Mesenchymal stem cell (in vitro differentiated cells and primary cell): ENCODE measurements at regions not wholly inside any gene's neighbourhood (a gene's known extent, or its start where the extent isn't known, plus 50 kb on each side); places are given as distances from the start of the nearest gene placed in this dataset.
A peak's percentile ranks its signal among the peaks of the same experiment; 100 is the strongest.

ENCODE experiments used
- DNase-seq: peaks from one replicate; pipeline ENCODE4 v3.0.0-alpha.2; 2013
- H2AFZ ChIP-seq: one replicate; pipeline ENCODE4 v1.6.1; 2013; ENCODE audit warnings: low read depth, mild to moderate bottlenecking, control low read depth, inconsistent platforms, low read length, moderate library complexity
- H2AK5ac ChIP-seq: 2 replicates; pipeline ENCODE4 v1.6.1; 2013; ENCODE audit warnings: low read length, moderate library complexity, mild to moderate bottlenecking, inconsistent platforms; ENCODE audit not compliant: severe bottlenecking
- H2BK120ac ChIP-seq: one replicate; pipeline ENCODE4 v1.6.1; 2013; ENCODE audit warnings: low read depth, mild to moderate bottlenecking, inconsistent platforms, low read length, moderate library complexity
- H2BK12ac ChIP-seq, 2 experiments: one replicate each; pipeline ENCODE4 v1.6.1; 2013; ENCODE audit warnings: inconsistent platforms in 2 of 2, low read length in 2 of 2, mild to moderate bottlenecking in 2 of 2, moderate library complexity in 2 of 2, control low read depth in 1 of 2
- H2BK15ac ChIP-seq: one replicate; pipeline ENCODE4 v1.6.1; 2013; ENCODE audit warnings: mild to moderate bottlenecking, low read depth, inconsistent platforms; ENCODE audit not compliant: poor library complexity, severe bottlenecking
- H2BK5ac ChIP-seq: 2 replicates; pipeline ENCODE4 v1.6.1; 2013; ENCODE audit warnings: low read depth, mild to moderate bottlenecking, low read length, control low read depth, inconsistent platforms; ENCODE audit not compliant: poor library complexity, severe bottlenecking
- H3K14ac ChIP-seq, 2 experiments: one replicate each; pipeline ENCODE4 v1.6.1; 2013; ENCODE audit warnings: inconsistent platforms in 2 of 2, low read length in 2 of 2, control low read depth in 1 of 2, mild to moderate bottlenecking in 1 of 2, moderate library complexity in 1 of 2
- H3K18ac ChIP-seq, 2 experiments: one replicate each; pipeline ENCODE4 v1.6.1; 2013; ENCODE audit warnings: inconsistent platforms in 2 of 2, low read length in 2 of 2, control low read depth in 1 of 2, low read depth in 1 of 2, mild to moderate bottlenecking in 1 of 2
- H3K23ac ChIP-seq, 2 experiments: one replicate each; pipeline ENCODE4 v1.6.1; 2013; ENCODE audit warnings: inconsistent platforms in 2 of 2, low read length in 2 of 2, mild to moderate bottlenecking in 2 of 2, moderate library complexity in 2 of 2, control low read depth in 1 of 2
- H3K27ac ChIP-seq: 2 replicates; pipeline ENCODE4 v1.5.1; 2013; ENCODE audit warnings: mild to moderate bottlenecking, moderate library complexity, low read length, control low read depth, inconsistent platforms; ENCODE audit not compliant: poor library complexity, severe bottlenecking
- H3K27me3 ChIP-seq, 2 experiments: 2 replicates each; pipeline versions ENCODE4 v1.6.1 to v1.7.0; 2013; ENCODE audit warnings: low read length in 2 of 2, mild to moderate bottlenecking in 2 of 2, moderate library complexity in 2 of 2, control low read depth in 1 of 2, inconsistent platforms in 1 of 2; ENCODE audit not compliant: control insufficient read depth in 1 of 2, insufficient read depth in 1 of 2
- H3K36me3 ChIP-seq, 2 experiments: 2 replicates each; pipeline versions ENCODE4 v1.6.1 to v1.7.0; 2013; ENCODE audit warnings: low read length in 2 of 2, control low read depth in 1 of 2, inconsistent platforms in 1 of 2, low read depth in 1 of 2, mild to moderate bottlenecking in 1 of 2; ENCODE audit not compliant: insufficient read depth in 2 of 2, control insufficient read depth in 1 of 2
- H3K4ac ChIP-seq, 2 experiments: one replicate each; pipeline ENCODE4 v1.6.1; 2013; ENCODE audit warnings: inconsistent platforms in 2 of 2, low read length in 2 of 2, mild to moderate bottlenecking in 2 of 2, moderate library complexity in 2 of 2, control low read depth in 1 of 2, low read depth in 1 of 2
- H3K4me1 ChIP-seq: 2 replicates; pipeline ENCODE4 v1.6.1; 2013; ENCODE audit warnings: low read depth, low read length, control low read depth; ENCODE audit not compliant: control insufficient read depth, insufficient read depth
- H3K4me2 ChIP-seq: 2 replicates; pipeline ENCODE4 v1.6.1; 2013; ENCODE audit warnings: low read length, mild to moderate bottlenecking, inconsistent platforms; ENCODE audit not compliant: poor library complexity, severe bottlenecking
- H3K4me3 ChIP-seq, 2 experiments: 2 replicates each; pipeline versions ENCODE4 v1.5.1 to v1.7.0; 2013; ENCODE audit warnings: low read length in 2 of 2, mild to moderate bottlenecking in 2 of 2, control low read depth in 1 of 2, low read depth in 1 of 2; ENCODE audit not compliant: insufficient read depth in 1 of 2
- H3K79me1 ChIP-seq: replicated peaks from 2 replicates; pipeline ENCODE4 v1.6.1; 2013; ENCODE audit warnings: mild to moderate bottlenecking, control low read depth, low read length, inconsistent platforms; ENCODE audit not compliant: poor library complexity, severe bottlenecking
- H3K9ac ChIP-seq: 2 replicates; pipeline ENCODE4 v1.7.0; 2013; ENCODE audit warnings: mild to moderate bottlenecking, low read length, moderate library complexity
- H3K9me3 ChIP-seq: 2 replicates; pipeline ENCODE4 v1.7.0; 2013; ENCODE audit warnings: mild to moderate bottlenecking, low read length; ENCODE audit not compliant: control insufficient read depth
- H4K8ac ChIP-seq: one replicate; pipeline ENCODE4 v1.6.1; 2013; ENCODE audit warnings: inconsistent platforms, mild to moderate bottlenecking, low read length, moderate library complexity
- H4K91ac ChIP-seq: one replicate; pipeline ENCODE4 v1.6.1; 2013; ENCODE audit warnings: mild to moderate bottlenecking, low read length, inconsistent platforms
- WGBS: methylation state at CpG from one replicate; pipeline ENCODE4 v1.1.7; 2013; ENCODE audit warnings: mixed read lengths; 5-methylcytosine and 5-hydroxymethylcytosine counted together

- Histone ChIP-seq H2BK12ac (no peak overlapping the region), H3K4ac (no peak overlapping the region), H3K79me1 (no peaks in the 10 kb centered on the region), H3K4me2 (no peak overlapping the region), H3K9ac (no peak overlapping the region), H2AFZ (no peak overlapping the region), H3K27me3 (no peaks in the 10 kb centered on the region), H3K4me1 (no peaks in the 10 kb centered on the region), H3K14ac (no peak overlapping the region), H3K4me3 (no peak overlapping the region), H3K18ac (no peak overlapping the region), H3K23ac (no peak overlapping the region), H4K8ac (peak overlapping the region; percentile 50), H3K9me3 (no peaks in the 10 kb centered on the region), H2BK120ac (no peak overlapping the region), H2AK5ac (no peak overlapping the region), H2BK15ac (no peak overlapping the region), H2BK5ac (no peak overlapping the region), H3K27ac (no peak overlapping the region), H4K91ac (no peak overlapping the region), H3K36me3 (no peaks in the 10 kb centered on the region)
- 81% methylated on average over 20 of the region's 23 CpGs for WGBS
- DNase-seq, result no peak
Observed at GRCh38 chr10:3681642-3682554, 103.1 kb downstream of the KLF6 start.

DNA sequence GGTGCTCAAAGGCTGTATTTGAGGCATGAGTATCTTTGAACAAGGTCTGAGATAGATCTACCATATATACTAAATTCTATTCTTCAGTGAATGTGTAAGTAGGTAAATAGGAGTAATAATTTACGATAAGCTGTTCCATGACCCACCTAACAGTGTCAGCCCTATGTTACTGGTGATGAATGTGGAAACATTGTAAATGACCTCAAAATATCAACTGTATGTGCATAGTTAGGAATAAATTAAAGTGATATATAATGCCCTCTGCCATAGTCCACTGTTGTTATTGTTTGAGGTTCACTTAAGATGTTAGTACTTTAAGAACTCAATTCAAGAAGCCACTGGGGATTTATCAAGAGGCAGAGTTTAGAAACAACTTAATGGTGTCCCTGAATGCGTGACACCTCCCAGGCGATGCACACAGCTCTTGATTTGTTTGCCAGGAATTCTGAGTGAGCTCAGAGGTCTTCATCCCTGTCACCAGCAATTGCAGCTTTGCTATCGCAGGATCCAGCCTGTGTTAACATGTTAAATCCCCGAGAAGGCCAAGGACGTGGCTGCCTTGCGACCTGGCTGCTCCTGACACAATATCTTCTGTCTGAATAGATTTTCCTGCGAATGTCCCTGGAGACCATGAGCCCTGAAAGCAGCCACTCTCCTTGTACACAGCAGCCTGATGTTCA lies 104.9 kb downstream of the KLF6 start:
- Histone ChIP-seq H3K27me3 (no peaks in the 10 kb centered on the region), H3K27ac (no peak overlapping the region), H4K8ac (no peak overlapping the region), H2BK12ac (no peak overlapping the region), H2AFZ (no peak overlapping the region), H3K4ac (no peak overlapping the region), H3K79me1 (no peaks in the 10 kb centered on the region), H4K91ac (no peak overlapping the region), H3K4me2 (no peak overlapping the region), H3K4me1 (no peaks in the 10 kb centered on the region), H3K4me3 (no peak overlapping the region), H3K9ac (no peak overlapping the region), H2BK120ac (no peak overlapping the region), H3K36me3 (no peaks in the 10 kb centered on the region), H2BK15ac (no peak overlapping the region), H2BK5ac (no peak overlapping the region), H3K14ac (no peak overlapping the region), H3K18ac (no peak overlapping the region), H3K9me3 (no peaks in the 10 kb centered on the region), H3K23ac (no peak overlapping the region), H2AK5ac (no peak overlapping the region)
- 85% methylated on average over 7 of the region's 8 CpGs for WGBS
- no peak for DNase-seq

DNA sequence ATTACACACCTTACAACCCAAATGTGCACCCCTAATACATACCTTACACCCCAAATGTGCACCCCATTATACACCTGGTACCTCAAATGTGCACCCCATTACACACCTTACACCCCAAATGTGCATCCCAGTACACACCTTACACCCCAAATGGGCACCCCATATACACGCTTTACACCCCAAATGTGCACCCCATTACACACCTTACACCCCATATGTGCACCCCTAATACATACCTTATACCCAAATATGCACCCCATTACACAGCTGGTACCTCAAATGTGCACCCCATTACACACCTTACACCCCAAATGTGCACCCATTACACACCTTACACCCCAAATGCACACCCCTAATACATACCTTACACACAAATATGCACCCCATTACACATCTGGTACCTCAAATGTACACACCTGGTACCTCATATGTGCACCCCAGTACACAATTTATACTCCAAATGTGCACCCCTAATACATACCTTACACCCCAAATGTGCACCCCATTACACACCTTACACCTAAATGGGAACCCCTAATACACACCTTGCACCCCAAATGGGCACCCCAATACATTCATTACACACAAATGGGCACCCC lies 106.3 kb downstream of the KLF6 start:
- Histone ChIP-seq H2BK15ac (no peak overlapping the region), H3K14ac (no peak overlapping the region), H3K27me3 (no peaks in the 10 kb centered on the region), H2BK120ac (no peak overlapping the region), H3K4me2 (no peak overlapping the region), H3K4me1 (no peaks in the 10 kb centered on the region), H3K9ac (no peak overlapping the region), H2AK5ac (no peak overlapping the region), H3K27ac (no peak overlapping the region), H2BK5ac (no peak overlapping the region), H3K23ac (no peak overlapping the region), H3K79me1 (no peaks in the 10 kb centered on the region), H3K4ac (peak overlapping the region in 1 of 2 experiments; percentile 13), H3K18ac (no peak overlapping the region), H3K36me3 (no peaks in the 10 kb centered on the region), H2AFZ (no peak overlapping the region), H3K9me3 (no peaks in the 10 kb centered on the region), H3K4me3 (no peak overlapping the region), H2BK12ac (no peak overlapping the region), H4K91ac (no peak overlapping the region), H4K8ac (no peak overlapping the region)
- no peak for DNase-seq
- 54% methylated on average over 1 of the region's 1 CpG for WGBS

DNA sequence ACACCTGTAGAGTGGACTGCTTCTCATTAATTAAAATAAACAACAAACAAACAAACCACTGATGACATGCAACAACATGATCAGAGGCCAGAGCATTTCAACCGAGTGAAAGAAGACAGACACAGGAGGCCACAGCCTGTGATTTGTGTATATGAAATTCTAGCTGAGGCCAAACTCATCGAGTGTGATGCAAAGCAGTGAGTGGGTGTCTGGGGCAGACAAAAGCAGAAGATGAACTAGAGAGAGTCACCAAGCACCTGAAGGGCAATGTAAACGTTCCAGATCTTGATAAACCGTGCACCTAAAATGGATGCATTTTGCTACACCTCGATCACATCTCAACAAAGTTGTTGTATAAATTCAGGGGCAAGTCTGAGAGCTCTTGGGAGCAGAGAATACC lies 108.4 kb downstream of the KLF6 start:
- Histone ChIP-seq H3K4me2 (no peak overlapping the region), H2AK5ac (no peak overlapping the region), H3K18ac (no peak overlapping the region), H3K9ac (no peak overlapping the region), H3K4me3 (no peak overlapping the region), H3K23ac (no peak overlapping the region), H2BK15ac (no peak overlapping the region), H3K14ac (no peak overlapping the region), H2AFZ (no peak overlapping the region), H3K27ac (no peak overlapping the region), H2BK5ac (no peak overlapping the region), H3K36me3 (no peaks in the 10 kb centered on the region), H3K4ac (no peak overlapping the region), H4K8ac (no peak overlapping the region), H3K4me1 (no peaks in the 10 kb centered on the region), H3K9me3 (no peaks in the 10 kb centered on the region), H2BK12ac (no peak overlapping the region), H3K27me3 (no peaks in the 10 kb centered on the region), H2BK120ac (no peak overlapping the region), H3K79me1 (no peaks in the 10 kb centered on the region), H4K91ac (no peak overlapping the region)
- DNase-seq, result no peak
- 82% methylated on average over 5 of the region's 5 CpGs for WGBS
